Omental fat pad (tissue), 3 donors: ENCODE measurements at regions not wholly inside any gene's neighbourhood (a gene's known extent, or its start where the extent isn't known, plus 50 kb on each side); places are given as distances from the start of the nearest gene placed in this dataset.
"Not testable (repeated sequence)": the region's sequence is repeated elsewhere in the genome, so short reads cannot be mapped to it uniquely, and the experiment has no call there.

Source experiments
- ATAC-seq: fragments of 150-250 bp; one replicate; pipeline ENCODE4 v1.9.1; 2016; ENCODE audit warnings: mild to moderate bottlenecking, moderate library complexity; ENCODE audit not compliant: low FRiP score
- DNase-seq: peaks from one replicate; pipeline ENCODE4 v3.0.0-alpha.2; 2019; ENCODE audit warnings: low spot score
- CTCF ChIP-seq, 3 donors: fragments of 450-650 bp; IDR thresholded peaks; one replicate each; pipeline ENCODE4 v1.5.1; 2016 to 2017; ENCODE audit warnings: antibody characterized with exemption in 3 of 3, mild to moderate bottlenecking in 3 of 3, moderate library complexity in 2 of 3

- ATAC-seq (no peak), DNase-seq (no peak)
- no peak for TF ChIP-seq CTCF (IDR thresholded peaks at IDR 0.05)
Measured at GRCh38 chr5:155711882-155712281, 615.1 kb upstream of the SGCD start.

- not testable (repeated sequence) for ATAC-seq
Measured at GRCh38 chr5:155714435-155714834, 612.5 kb upstream of the SGCD start.

GRCh38 chr5:155726267-155726666 lies 600.7 kb upstream of the SGCD start:
- ATAC-seq (no peak), DNase-seq (no peak)
- TF ChIP-seq CTCF (IDR thresholded peaks at IDR 0.05) = no peak

More at GRCh38 chr5:155714435-155714834, 612.5 kb upstream of the SGCD start:
- DNase-seq = not testable (repeated sequence)

- ATAC-seq = no peak
- no peak for DNase-seq
- no peak for TF ChIP-seq CTCF (IDR thresholded peaks at IDR 0.05)
Measured at GRCh38 chr5:155727512-155728145, 599.3 kb upstream of the SGCD start.

DNA sequence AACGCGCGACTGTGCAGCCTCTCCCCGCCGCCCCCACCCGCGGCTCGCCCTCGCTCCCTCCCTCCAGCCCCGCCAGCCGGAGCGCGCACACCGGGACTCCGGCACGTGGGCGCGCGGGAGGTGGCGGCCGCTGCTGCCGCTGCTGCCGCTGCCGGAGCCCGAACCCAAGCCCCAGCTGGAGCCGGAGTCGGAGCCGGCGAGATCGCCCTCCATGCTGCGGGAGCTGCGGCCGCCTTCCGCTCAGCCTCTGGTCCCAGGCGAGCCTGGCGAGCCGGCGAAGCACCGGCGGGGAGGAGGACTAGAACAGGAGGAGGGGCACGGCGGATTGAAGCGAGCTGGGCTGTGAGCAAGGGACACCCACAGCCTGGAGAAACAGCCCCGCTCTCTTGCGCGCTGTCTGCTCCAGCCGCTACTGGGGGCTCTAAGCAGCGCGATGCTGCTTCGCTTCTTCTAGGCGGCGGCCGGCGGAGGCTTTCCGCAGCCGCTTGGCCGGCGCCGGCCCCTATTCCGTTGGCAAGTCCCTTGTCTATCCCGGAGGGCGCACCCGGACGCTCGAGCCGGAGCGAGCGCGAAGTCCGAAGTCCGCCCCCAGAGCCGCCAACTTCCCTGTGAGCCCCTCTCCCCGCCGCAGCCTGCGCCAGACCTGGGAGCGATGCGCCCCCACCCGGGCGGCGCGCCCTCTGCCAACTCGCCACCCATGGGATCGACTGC lies 598.7 kb upstream of the SGCD start:
- ATAC-seq (peak; percentile 89), DNase-seq (no peak)
- no peak for TF ChIP-seq CTCF (IDR thresholded peaks at IDR 0.05)

GRCh38 chr5:155728857-155729683 lies 597.9 kb upstream of the SGCD start:
- no peak for ATAC-seq
- DNase-seq = no peak
- TF ChIP-seq CTCF (IDR thresholded peaks at IDR 0.05) = no peak

DNA sequence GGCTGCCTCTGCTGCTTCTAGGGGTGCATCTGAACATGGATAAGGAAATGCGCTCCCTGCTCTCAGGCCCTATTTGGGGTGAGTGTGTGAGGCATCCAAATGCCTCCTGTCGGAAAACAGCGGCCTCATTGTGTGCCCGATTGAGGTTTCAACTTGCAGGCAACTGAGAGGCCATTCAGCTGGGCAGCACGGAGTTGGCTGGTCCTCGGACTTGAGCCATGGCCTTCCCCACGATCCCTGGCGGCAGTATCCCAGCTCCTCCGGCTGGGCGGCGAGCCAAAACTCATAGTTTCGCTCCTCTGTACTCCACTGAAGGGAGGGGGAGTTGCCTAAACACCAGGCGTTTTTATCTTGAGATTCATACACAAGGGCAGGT lies 597.3 kb upstream of the SGCD start:
- no peak for DNase-seq
- TF ChIP-seq CTCF (IDR thresholded peaks at IDR 0.05) = no peak

More for the DNA sequence above, 597.3 kb upstream of the SGCD start:
- no peak for ATAC-seq
